ENCODE measurements at regions not wholly inside any gene's neighbourhood (a gene's known extent, or its start where the extent isn't known, plus 50 kb on each side); places are given as distances from the start of the nearest gene placed in this dataset.

DNA sequence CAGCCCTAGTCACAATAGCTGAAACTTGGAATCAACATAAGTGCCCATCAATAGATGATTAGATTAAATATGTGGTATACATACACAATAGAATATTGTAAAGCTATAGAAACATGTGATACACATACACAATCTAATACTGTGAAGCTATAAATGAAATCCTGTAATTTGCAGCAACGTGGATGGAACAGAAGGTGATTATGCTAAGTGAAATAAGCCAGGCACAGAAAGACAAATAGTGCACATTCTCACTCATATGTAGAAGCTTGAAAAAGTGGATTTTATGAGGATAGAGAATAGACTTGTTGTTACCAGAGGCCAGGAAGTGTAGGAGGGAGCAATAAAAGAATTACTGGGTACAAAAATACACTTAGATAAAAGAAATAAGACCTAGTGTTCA, 181.5 kb upstream of the TYRP1 start:
- no peak overlapping the region for H3K18ac ChIP-seq (ENCODE audit: low read depth, low read length)
- BruUV-seq (replicated peaks): no TSS peak
- DNase-seq: no peak
- no peak overlapping the region for H2AK9ac ChIP-seq (replicated peaks; ENCODE audit: low read depth, low read length, poor library complexity)
- dilution Hi-C loops (cut with HindIII; ENCODE audit: low sequenced_read_pairs, unreplicated experiment): no loop called here
- no peak overlapping the region for H3K27ac ChIP-seq (ENCODE audit: insufficient read depth, low read length)
- no peaks in the 10 kb centered on the region for H3K9me1 ChIP-seq (ENCODE audit: insufficient read depth, low read length)
- no peak overlapping the region for H3K4me2 ChIP-seq (ENCODE audit: low read depth, low read length)
- H4K5ac ChIP-seq (ENCODE audit: low read depth, low read length): no peak overlapping the region
- no peaks in the 10 kb centered on the region for H3K9me3 ChIP-seq (ENCODE audit: control insufficient read depth, insufficient read depth, low read length)
- no peaks in the 10 kb centered on the region for H3K36me3 ChIP-seq (ENCODE audit: control insufficient read depth, insufficient read depth, low read length)
- ChIA-PET POLR2A (ENCODE audit: unreplicated experiment) (no interaction called here), CTCF (no interaction called here)
- no peak overlapping the region for H2BK5ac ChIP-seq (ENCODE audit: low read depth, low read length, poor library complexity, severe bottlenecking)
- no peak overlapping the region for H3K14ac ChIP-seq (replicated peaks; ENCODE audit: low read depth, low read length)
- no CpG with 5 or more reads among the region's 1 CpG for WGBS, 2 experiments (ENCODE audit: extremely low coverage in 2 of 2, insufficient read length in 1 of 2)
- no peak overlapping the region for H3K9ac ChIP-seq (ENCODE audit: low read depth, low read length)
- H2BK120ac ChIP-seq (ENCODE audit: low read depth, low read length): no peak overlapping the region
- no peaks in the 10 kb centered on the region for H3K27me3 ChIP-seq (ENCODE audit: control insufficient read depth, insufficient read depth, low read length)
- no peak for ATAC-seq (ENCODE audit: low read depth)
- H3K4me1 ChIP-seq (ENCODE audit: control insufficient read depth, insufficient read depth, low read length): no peaks in the 10 kb centered on the region
- no peak overlapping the region for H3K23ac ChIP-seq (ENCODE audit: low read depth, low read length)
- H4K20me1 ChIP-seq (ENCODE audit: insufficient read depth, low read length): no peaks in the 10 kb centered on the region
- no peak overlapping the region for H3K56ac ChIP-seq (ENCODE audit: extremely low read depth, insufficient read depth, low read length)
- no peak overlapping the region for H3K4me3 ChIP-seq (ENCODE audit: insufficient read depth, low read depth, low read length)
- TF ChIP-seq POLR2A (IDR thresholded peaks at IDR 0.05; ENCODE audit: low read depth, low read length) (no peak), MAZ (IDR thresholded peaks at IDR 0.05; ENCODE audit: borderline replicate concordance, low read depth, low read length) (no peak), MAFK (IDR thresholded peaks at IDR 0.05; ENCODE audit: low read depth, low read length) (no peak), RCOR1 (IDR thresholded peaks at IDR 0.05; ENCODE audit: insufficient replicate concordance, low read length) (no peak), MXI1 (IDR thresholded peaks at IDR 0.05; ENCODE audit: borderline replicate concordance, low read depth, low read length) (no peak), CHD1 (IDR thresholded peaks at IDR 0.05; ENCODE audit: low read depth, low read length) (no peak), FOS (IDR thresholded peaks at IDR 0.05; ENCODE audit: low read depth, low read length) (no peak), SMC3 (IDR thresholded peaks at IDR 0.05; ENCODE audit: low read depth, low read length) (no peak), CEBPB (IDR thresholded peaks at IDR 0.05; ENCODE audit: low read depth, low read length) (no peak), RAD21 (IDR thresholded peaks at IDR 0.05; ENCODE audit: low read length) (no peak), RFX5 (IDR thresholded peaks at IDR 0.05; ENCODE audit: low read depth, low read length) (no peak), BHLHE40 (IDR thresholded peaks at IDR 0.05; ENCODE audit: low read depth, low read length) (no peak)
- TF ChIP-seq, protein P1, sequence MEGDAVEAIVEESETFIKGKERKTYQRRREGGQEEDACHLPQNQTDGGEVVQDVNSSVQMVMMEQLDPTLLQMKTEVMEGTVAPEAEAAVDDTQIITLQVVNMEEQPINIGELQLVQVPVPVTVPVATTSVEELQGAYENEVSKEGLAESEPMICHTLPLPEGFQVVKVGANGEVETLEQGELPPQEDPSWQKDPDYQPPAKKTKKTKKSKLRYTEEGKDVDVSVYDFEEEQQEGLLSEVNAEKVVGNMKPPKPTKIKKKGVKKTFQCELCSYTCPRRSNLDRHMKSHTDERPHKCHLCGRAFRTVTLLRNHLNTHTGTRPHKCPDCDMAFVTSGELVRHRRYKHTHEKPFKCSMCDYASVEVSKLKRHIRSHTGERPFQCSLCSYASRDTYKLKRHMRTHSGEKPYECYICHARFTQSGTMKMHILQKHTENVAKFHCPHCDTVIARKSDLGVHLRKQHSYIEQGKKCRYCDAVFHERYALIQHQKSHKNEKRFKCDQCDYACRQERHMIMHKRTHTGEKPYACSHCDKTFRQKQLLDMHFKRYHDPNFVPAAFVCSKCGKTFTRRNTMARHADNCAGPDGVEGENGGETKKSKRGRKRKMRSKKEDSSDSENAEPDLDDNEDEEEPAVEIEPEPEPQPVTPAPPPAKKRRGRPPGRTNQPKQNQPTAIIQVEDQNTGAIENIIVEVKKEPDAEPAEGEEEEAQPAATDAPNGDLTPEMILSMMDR (conservative IDR thresholded peaks at IDR 0.05; ENCODE audit: low read depth, low read length): no peak
- TF ChIP-seq, protein P2, sequence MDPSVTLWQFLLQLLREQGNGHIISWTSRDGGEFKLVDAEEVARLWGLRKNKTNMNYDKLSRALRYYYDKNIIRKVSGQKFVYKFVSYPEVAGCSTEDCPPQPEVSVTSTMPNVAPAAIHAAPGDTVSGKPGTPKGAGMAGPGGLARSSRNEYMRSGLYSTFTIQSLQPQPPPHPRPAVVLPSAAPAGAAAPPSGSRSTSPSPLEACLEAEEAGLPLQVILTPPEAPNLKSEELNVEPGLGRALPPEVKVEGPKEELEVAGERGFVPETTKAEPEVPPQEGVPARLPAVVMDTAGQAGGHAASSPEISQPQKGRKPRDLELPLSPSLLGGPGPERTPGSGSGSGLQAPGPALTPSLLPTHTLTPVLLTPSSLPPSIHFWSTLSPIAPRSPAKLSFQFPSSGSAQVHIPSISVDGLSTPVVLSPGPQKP (IDR thresholded peaks at IDR 0.05; ENCODE audit: borderline replicate concordance, low read depth, low read length): no peak
- TF ChIP-seq, protein P3, sequence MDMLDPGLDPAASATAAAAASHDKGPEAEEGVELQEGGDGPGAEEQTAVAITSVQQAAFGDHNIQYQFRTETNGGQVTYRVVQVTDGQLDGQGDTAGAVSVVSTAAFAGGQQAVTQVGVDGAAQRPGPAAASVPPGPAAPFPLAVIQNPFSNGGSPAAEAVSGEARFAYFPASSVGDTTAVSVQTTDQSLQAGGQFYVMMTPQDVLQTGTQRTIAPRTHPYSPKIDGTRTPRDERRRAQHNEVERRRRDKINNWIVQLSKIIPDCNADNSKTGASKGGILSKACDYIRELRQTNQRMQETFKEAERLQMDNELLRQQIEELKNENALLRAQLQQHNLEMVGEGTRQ (IDR thresholded peaks at IDR 0.05; ENCODE audit: low read depth, low read length): no peak
- no peaks in the 10 kb centered on the region for H3K79me1 ChIP-seq (ENCODE audit: low read depth in 1 of 2, low read length in 2 of 2)
- intact Hi-C loops (cut with micrococcal nuclease): no loop called here
- no peak overlapping the region for H3K4ac ChIP-seq (ENCODE audit: low read depth, low read length)
- in situ Hi-C loops (cut with MboI; ENCODE audit: low sequenced_read_pairs): no loop called here
- H2AK5ac ChIP-seq (ENCODE audit: low read depth, low read length): no peak overlapping the region
- H2BK15ac ChIP-seq (ENCODE audit: low read depth, low read length): no peak overlapping the region
- no peak overlapping the region for H2BK20ac ChIP-seq (ENCODE audit: low read depth, low read length)
- no peak overlapping the region for H4K91ac ChIP-seq (ENCODE audit: insufficient read depth, low read depth, low read length)
- no peak overlapping the region for H4K8ac ChIP-seq (ENCODE audit: low read depth in 2 of 2, low read length in 2 of 2)
- H2AFZ ChIP-seq (replicated peaks; ENCODE audit: low read length, poor library complexity): no peak overlapping the region

All from IMR-90 (cell line).